ENCODE measurements at regions not wholly inside any gene's neighbourhood (a gene's known extent, or its start where the extent isn't known, plus 50 kb on each side); places are given as distances from the start of the nearest gene placed in this dataset.

DNA sequence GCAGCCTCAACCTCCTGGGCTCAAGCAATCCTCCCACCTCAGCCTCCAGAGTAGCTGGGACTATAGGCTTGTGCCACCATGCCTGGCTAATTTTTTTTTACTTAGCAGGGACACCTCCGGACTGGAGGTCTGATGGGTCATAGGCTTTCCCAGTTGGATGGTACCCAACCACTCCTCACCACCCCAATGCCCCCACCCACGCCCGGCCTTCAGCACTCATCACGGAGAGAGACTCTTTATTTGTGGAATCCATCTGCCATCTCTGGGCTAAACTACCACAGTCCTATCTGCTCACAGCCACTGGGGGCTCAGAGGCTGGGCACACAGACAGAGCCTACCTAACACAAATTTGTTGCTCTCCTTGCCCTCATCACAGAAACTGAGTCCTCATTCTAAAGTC lies 58.3 kb upstream of the STXBP1 start:
- no peak for DNase-seq

DNA sequence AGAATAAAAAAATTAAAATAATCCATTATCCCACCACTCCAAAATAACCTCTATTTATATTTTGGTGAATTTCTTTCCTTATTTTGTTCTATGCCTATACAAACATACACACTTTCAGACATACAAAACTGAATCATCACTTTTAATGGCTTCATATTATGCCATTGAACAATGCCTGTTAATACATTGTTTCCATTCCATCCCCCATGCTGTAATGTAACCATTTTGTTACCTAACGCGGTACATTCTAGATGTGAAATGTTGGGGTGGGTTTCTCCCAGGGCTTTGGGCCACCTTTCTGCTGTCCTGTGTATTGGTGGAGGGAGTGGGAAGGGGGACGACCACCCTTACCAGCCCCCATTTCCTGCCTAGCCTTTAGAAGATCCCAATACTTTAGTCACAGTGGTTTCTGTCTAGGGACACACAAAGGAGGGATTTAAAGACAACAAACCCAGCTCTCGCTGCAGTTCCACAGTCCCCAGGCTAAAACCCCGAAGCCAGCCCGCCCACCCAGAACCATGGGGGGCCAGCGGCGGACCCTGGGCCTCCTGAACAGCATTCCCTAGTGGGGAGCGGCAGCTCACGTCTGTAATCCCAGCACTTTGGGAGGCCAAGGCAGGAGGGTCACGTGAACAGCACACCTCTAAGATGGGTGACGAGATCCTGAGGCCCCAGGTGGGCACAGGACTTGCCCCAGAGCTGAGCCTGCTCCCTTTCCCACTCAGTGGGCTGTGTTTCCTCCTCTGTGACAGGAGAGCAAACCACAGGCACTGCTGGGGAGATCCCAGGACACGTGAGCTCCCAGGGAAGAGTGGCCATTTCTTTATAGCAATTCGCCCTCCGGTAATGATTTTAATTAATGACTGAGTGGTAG lies 56.9 kb upstream of the STXBP1 start:
- no peak for DNase-seq

DNA sequence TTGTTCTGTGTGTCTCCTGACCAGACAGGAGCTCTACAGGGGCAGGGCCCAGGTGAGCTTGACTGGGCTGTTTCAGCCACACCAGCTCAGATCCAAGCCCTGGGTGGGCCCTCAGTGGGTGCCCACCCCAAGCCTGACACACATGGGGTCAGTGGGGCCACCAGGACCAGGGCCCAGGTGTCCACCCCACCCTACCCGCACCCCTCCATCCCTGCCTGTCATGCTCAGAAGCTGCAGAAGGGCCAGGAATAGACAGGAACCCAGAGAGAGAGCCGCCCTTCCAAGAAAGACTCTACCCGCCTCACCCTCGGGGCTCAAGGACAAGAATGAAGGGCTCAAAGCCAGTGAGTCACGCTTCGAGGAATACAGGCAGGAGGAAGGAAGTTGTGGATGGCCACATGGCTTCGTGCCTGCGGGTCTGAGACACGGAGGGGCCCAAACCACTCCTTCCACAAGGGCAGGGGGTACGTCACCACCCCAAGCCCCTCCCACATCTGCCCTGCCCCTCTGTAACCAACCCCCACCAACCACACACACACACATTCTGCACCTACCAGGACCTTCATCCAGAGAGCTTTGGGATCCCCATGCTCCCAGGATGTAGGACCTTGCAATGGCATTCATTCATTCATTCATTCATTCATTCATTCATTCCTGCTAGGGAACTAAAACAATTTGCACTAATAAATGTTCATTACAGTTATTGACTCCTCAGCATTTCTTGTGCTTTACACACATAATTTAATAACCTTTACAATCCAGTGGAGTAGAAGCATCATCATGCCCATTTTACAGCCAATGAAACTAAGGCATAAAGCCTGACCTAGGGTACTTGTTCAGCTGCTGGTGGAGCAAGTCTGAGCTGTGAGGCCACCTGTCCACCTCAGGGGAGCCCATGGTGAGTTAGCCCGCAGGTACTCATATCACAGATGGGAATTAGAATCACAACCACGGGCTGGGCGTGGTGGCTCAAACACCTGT lies 55.9 kb upstream of the STXBP1 start:
- no peak for DNase-seq

DNA sequence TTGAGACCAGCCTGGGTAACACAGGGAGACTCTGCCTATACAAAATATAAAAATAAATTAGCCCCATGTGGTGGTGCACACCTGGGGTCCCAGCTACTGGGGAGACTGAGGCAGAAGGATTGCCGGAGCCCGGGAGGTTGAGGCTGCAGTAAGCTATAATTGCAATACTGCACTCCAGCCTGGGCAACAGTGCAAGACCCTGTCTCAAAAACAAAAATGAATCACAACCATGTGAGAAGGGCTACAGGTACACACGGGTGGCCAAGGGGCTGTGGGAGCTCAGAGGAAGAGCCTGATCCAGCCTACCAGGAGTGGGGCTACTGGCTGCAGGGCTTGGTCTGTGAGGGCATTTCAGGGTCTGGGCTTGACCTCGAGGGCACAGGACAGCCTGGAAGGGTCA lies 55.2 kb upstream of the STXBP1 start:
- no peak for DNase-seq

DNA sequence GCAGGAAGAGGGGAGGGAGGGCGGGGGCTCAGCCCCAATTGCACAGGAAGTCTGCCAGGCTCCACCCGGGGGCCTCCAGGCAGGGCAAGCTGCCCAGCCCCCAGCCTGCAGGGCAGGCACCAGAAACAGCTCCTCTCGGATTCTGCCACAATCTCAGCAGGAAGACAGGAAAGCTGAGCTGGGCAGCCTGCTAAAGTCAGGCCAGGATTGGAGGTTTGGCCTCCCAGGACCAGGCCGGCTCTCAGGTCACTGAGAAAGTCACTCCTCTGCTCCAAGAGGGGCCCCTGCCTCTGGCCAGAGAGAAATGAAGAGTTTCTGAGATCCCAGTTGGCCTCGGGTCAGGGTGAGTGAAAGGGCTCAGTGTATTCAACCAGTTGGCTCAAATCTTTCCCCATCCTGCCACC lies 54.6 kb upstream of the STXBP1 start:
- peak in 4 of 56 donors; percentile 9 to 41 (median 12) for DNase-seq

DNA sequence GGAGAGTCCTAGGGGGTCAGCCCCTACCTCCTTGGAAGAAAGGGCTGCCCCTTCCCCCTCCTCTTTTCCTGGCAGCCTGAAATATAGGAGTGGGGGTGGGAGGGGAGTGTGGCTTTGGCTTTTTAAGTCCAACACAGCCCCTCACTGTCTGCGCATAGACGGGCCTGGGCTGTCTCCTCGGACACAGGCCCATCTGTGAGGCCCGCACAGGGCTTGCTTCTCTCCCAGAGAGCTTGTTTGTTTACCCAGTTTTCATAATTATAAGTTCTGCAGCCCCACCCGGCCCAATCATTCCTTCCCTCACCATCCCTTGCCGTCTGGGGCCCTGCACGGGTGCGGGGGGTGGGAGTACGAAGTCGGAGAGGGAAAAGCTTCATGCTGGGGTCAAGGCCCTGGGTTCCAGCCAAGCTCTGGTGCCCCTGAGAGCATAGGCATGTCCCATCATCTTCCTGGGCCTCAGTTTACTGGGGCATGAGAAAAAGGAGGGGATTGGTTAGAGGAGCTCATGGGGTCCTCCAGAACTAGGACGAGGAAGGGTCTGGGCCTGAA lies 54.0 kb upstream of the STXBP1 start:
- no peak for DNase-seq

DNA sequence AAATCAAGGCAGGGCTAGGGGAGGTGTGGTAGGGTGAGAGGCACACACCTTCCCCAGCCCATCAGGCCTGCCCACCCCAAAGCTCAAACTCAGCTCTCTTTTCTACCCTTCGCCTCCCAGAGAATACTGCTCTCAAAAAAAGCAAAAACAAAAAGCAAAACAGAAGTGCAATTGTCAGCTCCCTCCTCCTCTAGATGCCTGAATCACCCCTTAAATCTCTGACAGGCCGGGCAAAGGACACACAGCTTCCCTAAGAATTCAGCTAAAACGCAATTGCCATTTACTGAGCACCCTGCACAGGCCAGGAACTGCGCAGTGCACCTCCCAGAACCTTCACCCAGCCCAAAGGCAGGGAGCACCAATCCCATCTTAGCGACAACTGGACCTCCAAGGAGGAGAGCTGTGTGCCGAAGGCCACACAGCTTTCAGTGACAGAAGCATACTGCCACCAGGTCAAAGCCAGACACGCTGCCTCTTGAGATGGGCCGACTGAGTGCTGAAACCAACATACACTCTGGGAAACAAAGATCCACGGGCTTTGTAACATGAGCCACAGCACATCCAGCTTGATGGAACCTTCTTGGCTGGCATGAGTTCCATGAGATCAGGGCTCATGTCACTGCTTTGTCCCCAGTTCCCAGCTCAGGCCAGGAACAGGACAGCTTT lies 53.4 kb upstream of the STXBP1 start:
- no peak for DNase-seq

DNA sequence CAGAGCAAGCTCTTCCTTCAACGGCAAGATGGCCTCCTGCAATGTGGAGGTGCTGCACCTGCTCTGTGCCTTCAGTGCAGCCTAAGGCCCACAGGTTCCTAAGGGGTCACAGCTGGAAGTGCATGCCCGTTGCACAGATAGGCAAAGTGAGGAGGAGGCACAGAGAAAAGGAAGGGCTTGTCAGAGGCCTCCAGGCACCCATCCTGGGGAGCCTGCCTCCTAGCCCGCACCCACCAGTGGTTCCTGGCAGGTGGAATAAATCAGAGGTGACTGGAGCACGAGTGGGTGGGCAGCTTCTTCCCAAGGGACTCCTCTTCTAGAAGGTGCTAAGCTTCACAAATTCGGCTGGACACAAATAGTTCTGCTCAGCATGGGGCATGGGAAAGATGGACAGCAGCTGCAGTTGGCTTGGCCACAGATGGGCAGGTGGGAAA lies 52.8 kb upstream of the STXBP1 start:
- DNase-seq: no peak

DNA sequence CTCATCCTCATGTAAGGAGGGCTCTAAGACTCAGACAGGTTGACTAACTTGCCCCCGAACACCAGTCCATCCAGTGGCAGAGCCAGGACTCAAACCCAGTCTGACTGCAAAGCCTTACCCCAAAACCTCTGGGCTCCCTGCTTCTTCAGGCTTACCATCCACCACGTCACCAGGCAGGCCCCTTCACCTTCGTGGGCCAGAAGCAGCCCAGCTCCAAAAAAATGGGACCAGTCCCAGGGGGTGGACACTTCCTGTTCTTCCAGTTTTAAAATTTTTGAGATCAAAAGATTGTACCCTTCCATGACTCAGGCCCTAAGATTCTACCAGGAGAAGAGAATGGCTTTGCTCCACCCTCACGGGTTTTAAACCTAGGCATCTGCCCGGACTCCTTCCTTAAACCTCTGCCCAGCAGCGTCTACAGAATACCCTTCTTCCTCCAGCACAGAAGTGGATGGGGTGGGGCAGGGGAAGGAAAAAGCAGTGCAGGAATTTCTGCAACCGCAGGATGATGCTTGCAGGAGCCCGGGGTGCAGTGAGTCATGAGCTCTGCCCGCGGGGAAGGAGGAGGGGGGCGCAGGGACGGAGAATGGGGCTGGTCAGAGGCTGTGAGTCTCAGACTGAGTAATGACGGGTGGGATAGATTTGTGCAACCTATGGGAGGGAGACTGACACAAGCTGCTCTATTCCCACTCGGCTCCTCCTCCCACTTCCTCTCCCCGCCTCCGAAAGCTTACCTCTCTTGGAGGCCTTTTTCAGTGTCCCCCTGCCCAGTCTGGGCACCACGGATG lies 50.4 kb upstream of the STXBP1 start:
- peak in 3 of 56 donors; percentile 17 to 25 (median 23) for DNase-seq
